Liver (tissue), 8 donors: ENCODE measurements at regions not wholly inside any gene's neighbourhood (a gene's known extent, or its start where the extent isn't known, plus 50 kb on each side); places are given as distances from the start of the nearest gene placed in this dataset.
A peak's percentile ranks its signal among the peaks of the same experiment; 100 is the strongest.

Experiments
- DNase-seq: peaks from one replicate; pipeline ENCODE4 v3.0.0-alpha.2; 2017; ENCODE audit warnings: low spot score
- H3K27ac ChIP-seq, 2 donors: one replicate each; pipeline ENCODE4 v1.7.0; 2013; ENCODE audit warnings: inconsistent platforms in 2 of 2, low read length in 2 of 2, control low read depth in 1 of 2, low read depth in 1 of 2, mild to moderate bottlenecking in 1 of 2
- H3K27me3 ChIP-seq, 4 donors: one replicate each; pipeline versions ENCODE4 v1.6.1 to v1.7.0; 2013; ENCODE audit warnings: low read length in 3 of 4, inconsistent platforms in 1 of 4, mild to moderate bottlenecking in 1 of 4, moderate library complexity in 1 of 4; ENCODE audit not compliant: control insufficient read depth in 4 of 4, insufficient read depth in 4 of 4
- H3K36me3 ChIP-seq, 4 donors: one replicate each; pipeline versions ENCODE4 v1.6.1 to v1.7.0; 2013; ENCODE audit warnings: low read length in 3 of 4, mild to moderate bottlenecking in 3 of 4, low read depth in 1 of 4, moderate library complexity in 1 of 4; ENCODE audit not compliant: control insufficient read depth in 4 of 4, insufficient read depth in 3 of 4
- H3K4me1 ChIP-seq, 4 donors: one replicate each; pipeline versions ENCODE4 v1.6.1 to v1.7.0; 2013; ENCODE audit warnings: low read length in 3 of 4, mild to moderate bottlenecking in 3 of 4, moderate library complexity in 1 of 4; ENCODE audit not compliant: control insufficient read depth in 4 of 4, insufficient read depth in 4 of 4
- H3K4me3 ChIP-seq, 3 donors: one replicate each; pipeline versions ENCODE4 v1.6.1 to v1.7.0; 2013; ENCODE audit warnings: low read length in 3 of 3, control low read depth in 1 of 3, low read depth in 1 of 3, mild to moderate bottlenecking in 1 of 3
- H3K9ac ChIP-seq, 2 donors: one replicate each; pipeline ENCODE4 v1.7.0; 2013; ENCODE audit warnings: low read length in 2 of 2, mild to moderate bottlenecking in 2 of 2, moderate library complexity in 2 of 2, control low read depth in 1 of 2, low read depth in 1 of 2
- H3K9me3 ChIP-seq, 4 donors: one replicate each; pipeline versions ENCODE4 v1.6.1 to v1.7.0; 2013; ENCODE audit warnings: low read length in 3 of 4; ENCODE audit not compliant: control insufficient read depth in 4 of 4
- EGR1 ChIP-seq, 2 donors: IDR thresholded peaks; 2 replicates each; pipeline ENCODE4 v1.6.1; 2016 to 2018; ENCODE audit warnings: antibody characterized with exemption in 2 of 2, low read depth in 2 of 2
- FOXA1 ChIP-seq: IDR thresholded peaks from 2 replicates; pipeline ENCODE4 v1.6.1; 2016; ENCODE audit warnings: antibody characterized with exemption
- FOXA2 ChIP-seq: IDR thresholded peaks from 2 replicates; pipeline ENCODE4 v1.6.1; 2016; ENCODE audit warnings: antibody characterized with exemption
- GABPA ChIP-seq, 2 donors: IDR thresholded peaks in 1 of 2; conservative IDR thresholded peaks in 1 of 2; 2 replicates each; pipeline ENCODE4 v1.6.1; 2016; ENCODE audit warnings: antibody characterized with exemption in 2 of 2, mild to moderate bottlenecking in 1 of 2, moderate library complexity in 1 of 2
- HNF4A ChIP-seq, 2 donors: conservative IDR thresholded peaks; 2 replicates each; pipeline ENCODE4 v1.6.1; 2016; ENCODE audit warnings: antibody characterized with exemption in 2 of 2, mild to moderate bottlenecking in 2 of 2
- HNF4G ChIP-seq: IDR thresholded peaks from 2 replicates; pipeline ENCODE4 v1.6.1; 2016; ENCODE audit warnings: antibody characterized with exemption
- JUND ChIP-seq, 2 donors: IDR thresholded peaks; 2 replicates each; pipeline ENCODE4 v1.6.1; 2016; ENCODE audit warnings: antibody characterized with exemption in 2 of 2
- NR2F2 ChIP-seq: IDR thresholded peaks from 2 replicates; pipeline ENCODE4 v1.6.1; 2016; ENCODE audit warnings: antibody characterized with exemption
- RAD21 ChIP-seq, 2 donors: IDR thresholded peaks; 2 replicates each; pipeline ENCODE4 v1.6.1; 2016; ENCODE audit warnings: antibody characterized with exemption in 2 of 2, mild to moderate bottlenecking in 2 of 2
- RXRA ChIP-seq, 2 donors: IDR thresholded peaks; 2 replicates each; pipeline ENCODE4 v1.6.1; 2017 to 2018; ENCODE audit warnings: antibody characterized with exemption in 2 of 2, mild to moderate bottlenecking in 1 of 2
- TAF1 ChIP-seq: conservative IDR thresholded peaks from 2 replicates; pipeline ENCODE4 v1.6.1; 2016; ENCODE audit warnings: antibody characterized with exemption, mild to moderate bottlenecking
- YY1 ChIP-seq: IDR thresholded peaks from 2 replicates; pipeline ENCODE4 v1.6.1; 2016; ENCODE audit warnings: antibody characterized with exemption, mild to moderate bottlenecking
- ZBTB33 ChIP-seq: IDR thresholded peaks from 2 replicates; pipeline ENCODE4 v1.6.1; 2016; ENCODE audit warnings: antibody characterized with exemption
- WGBS: extraction: QIAGEN DNeasy Blood & Tissue Kit; methylation state at CpG from one replicate; pipeline ENCODE4 v1.1.7; 2013; 5-methylcytosine and 5-hydroxymethylcytosine counted together
- TF ChIP-seq, protein P1 (sequence below): IDR thresholded peaks from 2 replicates; pipeline ENCODE4 v1.6.1; 2016; ENCODE audit warnings: antibody characterized with exemption
- TF ChIP-seq, protein P2 (sequence below): IDR thresholded peaks from 2 replicates; pipeline ENCODE4 v1.6.1; 2016; ENCODE audit warnings: antibody characterized with exemption
- TF ChIP-seq, protein P3 (sequence below): fragments of 150-350 bp; IDR thresholded peaks from 2 replicates; pipeline ENCODE4 v1.5.1; 2017; ENCODE audit warnings: improper control_type of control experiment, low read depth, low read length; ENCODE audit not compliant: missing input control
- TF ChIP-seq, protein P4 (sequence below): IDR thresholded peaks from 2 replicates; pipeline ENCODE4 v1.6.1; 2016; ENCODE audit warnings: antibody characterized with exemption, mild to moderate bottlenecking
- donor health status: healthy.
- donor health status: healthy.
- donor health status: healthy.
- donor health status: healthy.
- donor health status: healthy.

DNA sequence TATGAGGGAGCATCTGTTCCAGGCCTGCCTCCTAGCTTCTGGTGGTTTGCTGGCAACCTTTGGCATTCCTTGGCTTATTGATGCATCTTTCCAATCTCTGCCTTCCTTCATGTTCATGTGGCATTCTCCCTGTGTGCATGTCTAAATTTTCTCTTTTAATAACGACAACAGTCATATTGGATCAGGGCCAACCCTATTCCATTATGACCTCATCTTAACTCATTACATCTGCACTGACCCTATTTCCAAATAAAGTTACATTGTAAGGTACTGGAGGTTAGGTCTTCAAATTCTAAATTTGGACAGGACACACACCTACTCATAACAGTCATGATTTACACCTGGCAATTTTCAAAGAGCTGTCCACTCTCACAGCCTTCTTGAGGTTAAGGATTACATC is 117.2 kb upstream of the FGGY start:
- H3K4me1 ChIP-seq, result peaks cover 0 to 3% (median under 1%) of the 10 kb centered on the region in 4 donors
- no peaks in the 10 kb centered on the region for H3K27me3 ChIP-seq
- peak overlapping the region in 1 of 2 donors; percentile 13 for H3K27ac ChIP-seq
- DNase-seq, result no peak
- 74% methylated on average over 1 of the region's 1 CpG for WGBS
- H3K36me3 ChIP-seq, result no peaks in the 10 kb centered on the region
- H3K9ac ChIP-seq, result no peak overlapping the region
- H3K9me3 ChIP-seq, result no peaks in the 10 kb centered on the region
- TF ChIP-seq, protein P1, sequence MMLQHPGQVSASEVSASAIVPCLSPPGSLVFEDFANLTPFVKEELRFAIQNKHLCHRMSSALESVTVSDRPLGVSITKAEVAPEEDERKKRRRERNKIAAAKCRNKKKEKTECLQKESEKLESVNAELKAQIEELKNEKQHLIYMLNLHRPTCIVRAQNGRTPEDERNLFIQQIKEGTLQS, result no peak
- TF ChIP-seq FOXA2, result no peak
- TF ChIP-seq GABPA (IDR thresholded peaks at IDR 0.05 in 1 of 2, conservative IDR thresholded peaks at IDR 0.05 in 1 of 2), result no peak
- TF ChIP-seq, protein P2, sequence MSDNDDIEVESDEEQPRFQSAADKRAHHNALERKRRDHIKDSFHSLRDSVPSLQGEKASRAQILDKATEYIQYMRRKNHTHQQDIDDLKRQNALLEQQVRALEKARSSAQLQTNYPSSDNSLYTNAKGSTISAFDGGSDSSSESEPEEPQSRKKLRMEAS, result no peak
- TF ChIP-seq EGR1 (IDR thresholded peaks at IDR 0.05; ENCODE audit: low read depth in 2 of 2), result no peak
- TF ChIP-seq, protein P3, sequence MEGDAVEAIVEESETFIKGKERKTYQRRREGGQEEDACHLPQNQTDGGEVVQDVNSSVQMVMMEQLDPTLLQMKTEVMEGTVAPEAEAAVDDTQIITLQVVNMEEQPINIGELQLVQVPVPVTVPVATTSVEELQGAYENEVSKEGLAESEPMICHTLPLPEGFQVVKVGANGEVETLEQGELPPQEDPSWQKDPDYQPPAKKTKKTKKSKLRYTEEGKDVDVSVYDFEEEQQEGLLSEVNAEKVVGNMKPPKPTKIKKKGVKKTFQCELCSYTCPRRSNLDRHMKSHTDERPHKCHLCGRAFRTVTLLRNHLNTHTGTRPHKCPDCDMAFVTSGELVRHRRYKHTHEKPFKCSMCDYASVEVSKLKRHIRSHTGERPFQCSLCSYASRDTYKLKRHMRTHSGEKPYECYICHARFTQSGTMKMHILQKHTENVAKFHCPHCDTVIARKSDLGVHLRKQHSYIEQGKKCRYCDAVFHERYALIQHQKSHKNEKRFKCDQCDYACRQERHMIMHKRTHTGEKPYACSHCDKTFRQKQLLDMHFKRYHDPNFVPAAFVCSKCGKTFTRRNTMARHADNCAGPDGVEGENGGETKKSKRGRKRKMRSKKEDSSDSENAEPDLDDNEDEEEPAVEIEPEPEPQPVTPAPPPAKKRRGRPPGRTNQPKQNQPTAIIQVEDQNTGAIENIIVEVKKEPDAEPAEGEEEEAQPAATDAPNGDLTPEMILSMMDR, result no peak
- no peak for TF ChIP-seq RAD21 (IDR thresholded peaks at IDR 0.05)
- no peak for TF ChIP-seq NR2F2
- TF ChIP-seq, protein P4, sequence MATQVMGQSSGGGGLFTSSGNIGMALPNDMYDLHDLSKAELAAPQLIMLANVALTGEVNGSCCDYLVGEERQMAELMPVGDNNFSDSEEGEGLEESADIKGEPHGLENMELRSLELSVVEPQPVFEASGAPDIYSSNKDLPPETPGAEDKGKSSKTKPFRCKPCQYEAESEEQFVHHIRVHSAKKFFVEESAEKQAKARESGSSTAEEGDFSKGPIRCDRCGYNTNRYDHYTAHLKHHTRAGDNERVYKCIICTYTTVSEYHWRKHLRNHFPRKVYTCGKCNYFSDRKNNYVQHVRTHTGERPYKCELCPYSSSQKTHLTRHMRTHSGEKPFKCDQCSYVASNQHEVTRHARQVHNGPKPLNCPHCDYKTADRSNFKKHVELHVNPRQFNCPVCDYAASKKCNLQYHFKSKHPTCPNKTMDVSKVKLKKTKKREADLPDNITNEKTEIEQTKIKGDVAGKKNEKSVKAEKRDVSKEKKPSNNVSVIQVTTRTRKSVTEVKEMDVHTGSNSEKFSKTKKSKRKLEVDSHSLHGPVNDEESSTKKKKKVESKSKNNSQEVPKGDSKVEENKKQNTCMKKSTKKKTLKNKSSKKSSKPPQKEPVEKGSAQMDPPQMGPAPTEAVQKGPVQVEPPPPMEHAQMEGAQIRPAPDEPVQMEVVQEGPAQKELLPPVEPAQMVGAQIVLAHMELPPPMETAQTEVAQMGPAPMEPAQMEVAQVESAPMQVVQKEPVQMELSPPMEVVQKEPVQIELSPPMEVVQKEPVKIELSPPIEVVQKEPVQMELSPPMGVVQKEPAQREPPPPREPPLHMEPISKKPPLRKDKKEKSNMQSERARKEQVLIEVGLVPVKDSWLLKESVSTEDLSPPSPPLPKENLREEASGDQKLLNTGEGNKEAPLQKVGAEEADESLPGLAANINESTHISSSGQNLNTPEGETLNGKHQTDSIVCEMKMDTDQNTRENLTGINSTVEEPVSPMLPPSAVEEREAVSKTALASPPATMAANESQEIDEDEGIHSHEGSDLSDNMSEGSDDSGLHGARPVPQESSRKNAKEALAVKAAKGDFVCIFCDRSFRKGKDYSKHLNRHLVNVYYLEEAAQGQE, result no peak
- no peak for TF ChIP-seq TAF1
- no peak for TF ChIP-seq HNF4G
- no peak for TF ChIP-seq HNF4A (conservative IDR thresholded peaks at IDR 0.05)
- TF ChIP-seq RXRA (IDR thresholded peaks at IDR 0.05), result no peak
- TF ChIP-seq JUND (IDR thresholded peaks at IDR 0.05), result no peak
- TF ChIP-seq FOXA1, result no peak
- TF ChIP-seq ZBTB33, result no peak
- no peak overlapping the region for H3K4me3 ChIP-seq

GRCh38 chr1:59180735-59181134 is 116.2 kb upstream of the FGGY start:
- Histone ChIP-seq H3K27ac (no peak overlapping the region), H3K4me3 (no peak overlapping the region), H3K27me3 (no peaks in the 10 kb centered on the region), H3K4me1 (peaks cover 0 to 3% (median under 1%) of the 10 kb centered on the region in 4 donors), H3K9me3 (no peaks in the 10 kb centered on the region), H3K9ac (no peak overlapping the region), H3K36me3 (no peaks in the 10 kb centered on the region)
- DNase-seq, result no peak
- WGBS, result 56% methylated on average over 2 of the region's 2 CpGs
- TF ChIP-seq, protein P4, result no peak
- TF ChIP-seq, protein P1, result no peak
- TF ChIP-seq NR2F2, result peak; percentile 15
- TF ChIP-seq YY1, result no peak
